ENCODE measurements at regions not wholly inside any gene's neighbourhood (a gene's known extent, or its start where the extent isn't known, plus 50 kb on each side); places are given as distances from the start of the nearest gene placed in this dataset.
"Not testable (repeated sequence)": the region's sequence is repeated elsewhere in the genome, so short reads cannot be mapped to it uniquely, and the experiment has no call there.

DNA sequence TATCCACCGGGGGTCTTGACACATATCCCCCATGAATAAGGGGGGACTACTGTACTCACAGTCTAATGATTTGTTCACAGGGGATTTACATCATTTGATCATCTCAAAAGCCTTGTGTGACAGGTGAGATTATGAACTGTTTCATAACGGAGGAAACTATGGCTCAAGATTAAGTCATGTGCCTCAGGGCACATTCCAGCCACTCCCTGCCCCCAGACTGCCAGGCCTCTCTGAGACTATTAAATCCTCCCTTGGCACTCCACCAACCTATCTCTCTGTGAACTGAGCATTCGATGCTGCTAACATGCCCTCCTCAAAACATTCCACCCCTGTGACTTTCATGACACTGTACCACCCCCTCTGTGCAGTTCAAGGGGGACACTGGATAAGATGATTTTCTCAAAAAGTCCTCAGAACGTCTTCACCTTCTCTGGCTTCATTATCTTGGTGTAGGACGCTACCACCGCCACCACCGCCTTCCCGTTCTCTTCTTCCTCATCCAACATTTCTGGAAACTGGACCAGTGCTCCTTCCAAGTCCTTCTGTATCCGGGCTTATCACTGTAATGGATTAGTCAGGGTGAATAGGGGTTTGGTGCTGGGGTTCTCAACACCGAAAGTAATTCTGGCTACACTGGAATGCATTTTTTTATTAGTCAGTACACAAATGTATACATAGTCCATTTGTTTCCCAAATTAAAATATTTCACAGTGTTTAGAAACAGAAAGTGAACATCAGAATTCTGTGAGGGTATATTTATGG lies 169.6 kb downstream of the KCNS3 start:
- Histone ChIP-seq H3K9me3 (ENCODE audit: control insufficient read depth in 2 of 3, low read length in 3 of 3) (no peaks in the 10 kb centered on the region), H3K4me3 (ENCODE audit: low read length) (no peak overlapping the region), H3K27ac (ENCODE audit: low read depth, low read length) (no peak overlapping the region), H3K27me3 (ENCODE audit: control insufficient read depth in 2 of 2, insufficient read depth in 2 of 2, low read length in 2 of 2) (no peaks in the 10 kb centered on the region), H3K4me1 (ENCODE audit: control insufficient read depth in 2 of 2, insufficient read depth in 2 of 2, low read length in 2 of 2) (no peaks in the 10 kb centered on the region), H3K36me3 (ENCODE audit: control insufficient read depth in 2 of 3, insufficient read depth in 3 of 3, low read length in 3 of 3) (no peaks in the 10 kb centered on the region)
- no peaks in the 10 kb centered on the region for H3K4me1 Mint-ChIP-seq
- H3K27me3 Mint-ChIP-seq = peaks cover 0 to 7% (median 0%) of the 10 kb centered on the region in 5 donors
- H3K27ac Mint-ChIP-seq = no peak overlapping the region
- DNase-seq (no peak), ATAC-seq (no peak)
- intact Hi-C loops (cut with micrococcal nuclease) = no loop called here
- ChIA-PET CTCF (no interaction called here), POLR2A (no interaction called here)
- H3K9me3 Mint-ChIP-seq = peaks cover 0 to 2% (median 0%) of the 10 kb centered on the region in 11 donors
- no peaks in the 10 kb centered on the region for H3K36me3 Mint-ChIP-seq
- H3K4me3 Mint-ChIP-seq = no peak overlapping the region

DNA sequence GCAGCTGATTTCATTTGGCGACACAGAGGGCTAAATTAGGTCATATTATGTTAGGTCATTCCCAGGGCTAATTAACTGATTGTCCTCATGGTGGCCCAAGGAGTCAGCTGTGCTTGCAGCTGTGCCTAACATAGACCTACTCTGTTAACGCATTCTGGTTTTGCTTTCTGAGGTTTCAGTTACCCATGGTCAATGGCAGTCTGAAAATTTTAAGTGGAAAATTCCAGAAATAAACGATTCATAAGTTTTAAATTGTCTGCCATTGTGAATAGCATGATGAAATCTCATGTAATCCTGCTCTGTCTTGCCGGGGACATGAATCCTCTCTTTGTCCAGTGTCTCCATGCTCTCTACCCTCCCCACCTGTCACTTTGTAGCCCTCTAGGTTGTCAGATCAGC lies 168.7 kb downstream of the KCNS3 start:
- DNase-seq (no peak), ATAC-seq (no peak)
- H3K27me3 ChIP-seq (ENCODE audit: control insufficient read depth in 2 of 2, insufficient read depth in 2 of 2, low read length in 2 of 2) = no peaks in the 10 kb centered on the region
- CTCF ChIA-PET = no interaction called here
- H3K4me1 ChIP-seq (ENCODE audit: control insufficient read depth in 2 of 2, insufficient read depth in 2 of 2, low read length in 2 of 2) = no peaks in the 10 kb centered on the region
- no peaks in the 10 kb centered on the region for H3K36me3 ChIP-seq (ENCODE audit: control insufficient read depth in 2 of 3, insufficient read depth in 3 of 3, low read length in 3 of 3)
- H3K9me3 ChIP-seq (ENCODE audit: control insufficient read depth in 2 of 3, low read length in 3 of 3) = no peaks in the 10 kb centered on the region
- POLR2A ChIA-PET = no interaction called here
- intact Hi-C loops (cut with micrococcal nuclease) = no loop called here
- peaks cover 0 to 10% (median 0%) of the 10 kb centered on the region in 5 donors for H3K27me3 Mint-ChIP-seq
- H3K36me3 Mint-ChIP-seq = no peaks in the 10 kb centered on the region
- H3K4me3 Mint-ChIP-seq = no peak overlapping the region
- H3K27ac Mint-ChIP-seq = no peak overlapping the region
- H3K27ac ChIP-seq (ENCODE audit: low read depth, low read length) = no peak overlapping the region
- H3K4me1 Mint-ChIP-seq = peaks cover 0 to 3% (median 0%) of the 10 kb centered on the region in 7 donors
- no peak overlapping the region for H3K4me3 ChIP-seq (ENCODE audit: low read length)
- H3K9me3 Mint-ChIP-seq = peaks cover 0 to 5% (median 0%) of the 10 kb centered on the region in 11 donors

DNA sequence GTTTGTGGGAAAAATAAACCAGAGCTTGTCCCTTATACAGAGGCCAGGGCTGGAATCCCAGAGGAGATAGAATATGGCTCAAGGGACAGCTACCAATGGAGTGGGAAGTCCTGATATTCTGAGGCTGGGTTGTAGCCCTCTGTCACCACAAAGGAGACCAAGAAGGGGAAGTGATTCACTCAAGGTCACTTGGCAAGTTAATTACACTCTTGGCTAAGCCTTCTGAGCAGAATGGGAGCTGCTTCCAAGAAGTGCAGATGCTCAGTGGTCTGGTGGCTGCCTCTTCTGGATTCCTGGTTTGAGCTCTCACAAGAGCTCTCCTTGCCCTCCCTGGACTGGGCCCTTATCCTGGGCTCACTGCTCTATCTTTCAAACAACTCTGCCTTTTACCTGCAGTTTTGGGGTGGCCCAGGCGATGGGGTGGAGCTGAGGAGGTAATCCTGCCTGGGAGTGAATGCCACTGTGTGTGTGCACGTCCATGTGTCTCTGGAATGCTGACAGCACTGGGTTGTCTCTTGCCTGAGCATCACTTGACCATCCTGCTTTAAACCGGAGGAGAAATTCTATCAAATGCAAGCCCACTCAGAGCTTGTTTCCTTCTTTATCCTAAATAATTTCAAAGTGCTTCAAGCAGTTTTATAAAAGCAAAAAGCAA lies 168.2 kb downstream of the KCNS3 start:
- POLR2A ChIA-PET = no interaction called here
- ATAC-seq = no peak
- intact Hi-C loops (cut with micrococcal nuclease) = no loop called here

DNA sequence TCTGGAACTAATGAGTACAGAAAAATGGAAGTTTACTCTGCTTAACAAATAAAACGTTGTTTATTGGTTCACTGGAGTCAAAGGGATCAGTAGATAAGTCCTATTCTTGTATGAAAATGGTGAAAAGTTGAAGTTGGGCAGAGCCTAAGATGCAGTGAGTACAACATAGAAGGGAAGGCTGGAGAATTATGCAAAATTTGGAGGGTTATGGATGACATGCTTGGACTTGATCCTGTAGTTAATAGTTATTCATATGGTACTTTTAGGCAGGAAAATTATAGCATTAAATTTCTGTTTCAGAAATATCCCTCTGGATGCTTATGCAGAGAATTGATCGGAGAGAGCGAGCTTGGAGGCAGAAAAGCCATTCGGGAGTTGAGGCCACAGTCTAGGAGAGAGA lies 167.6 kb downstream of the KCNS3 start:
- ChIA-PET POLR2A (no interaction called here), CTCF (no interaction called here)
- no peak overlapping the region for H3K4me3 Mint-ChIP-seq
- Histone ChIP-seq H3K27me3 (ENCODE audit: control insufficient read depth in 2 of 2, insufficient read depth in 2 of 2, low read length in 2 of 2) (no peaks in the 10 kb centered on the region), H3K4me1 (ENCODE audit: control insufficient read depth in 2 of 2, insufficient read depth in 2 of 2, low read length in 2 of 2) (no peaks in the 10 kb centered on the region), H3K36me3 (ENCODE audit: control insufficient read depth in 2 of 3, insufficient read depth in 3 of 3, low read length in 3 of 3) (no peaks in the 10 kb centered on the region), H3K27ac (ENCODE audit: low read depth, low read length) (no peak overlapping the region), H3K9me3 (ENCODE audit: control insufficient read depth in 2 of 3, low read length in 3 of 3) (no peaks in the 10 kb centered on the region), H3K4me3 (ENCODE audit: low read length) (no peak overlapping the region)
- no peak overlapping the region for H3K27ac Mint-ChIP-seq
- no peak for ATAC-seq
- peaks cover 0 to 10% (median 0%) of the 10 kb centered on the region in 5 donors for H3K27me3 Mint-ChIP-seq
- intact Hi-C loops (cut with micrococcal nuclease) = no loop called here
- peaks cover 0 to 5% (median 0%) of the 10 kb centered on the region in 11 donors for H3K9me3 Mint-ChIP-seq
- no peaks in the 10 kb centered on the region for H3K36me3 Mint-ChIP-seq
- peaks cover 0 to 3% (median 0%) of the 10 kb centered on the region in 7 donors for H3K4me1 Mint-ChIP-seq
- DNase-seq = no peak

More for the DNA sequence above, 168.2 kb downstream of the KCNS3 start:
- CTCF ChIA-PET = no interaction called here
- Histone ChIP-seq H3K9me3 (ENCODE audit: control insufficient read depth in 2 of 3, low read length in 3 of 3) (no peaks in the 10 kb centered on the region), H3K4me1 (ENCODE audit: control insufficient read depth in 2 of 2, insufficient read depth in 2 of 2, low read length in 2 of 2) (no peaks in the 10 kb centered on the region), H3K27ac (ENCODE audit: low read depth, low read length) (no peak overlapping the region), H3K27me3 (ENCODE audit: control insufficient read depth in 2 of 2, insufficient read depth in 2 of 2, low read length in 2 of 2) (no peaks in the 10 kb centered on the region), H3K4me3 (ENCODE audit: low read length) (no peak overlapping the region), H3K36me3 (ENCODE audit: control insufficient read depth in 2 of 3, insufficient read depth in 3 of 3, low read length in 3 of 3) (no peaks in the 10 kb centered on the region)
- no peak overlapping the region for H3K27ac Mint-ChIP-seq
- no peaks in the 10 kb centered on the region for H3K36me3 Mint-ChIP-seq
- H3K4me3 Mint-ChIP-seq = no peak overlapping the region
- H3K9me3 Mint-ChIP-seq = peaks cover 0 to 5% (median 0%) of the 10 kb centered on the region in 11 donors
- H3K27me3 Mint-ChIP-seq = peaks cover 0 to 10% (median 0%) of the 10 kb centered on the region in 5 donors
- no peak for DNase-seq
- H3K4me1 Mint-ChIP-seq = peaks cover 0 to 3% (median 0%) of the 10 kb centered on the region in 7 donors

DNA sequence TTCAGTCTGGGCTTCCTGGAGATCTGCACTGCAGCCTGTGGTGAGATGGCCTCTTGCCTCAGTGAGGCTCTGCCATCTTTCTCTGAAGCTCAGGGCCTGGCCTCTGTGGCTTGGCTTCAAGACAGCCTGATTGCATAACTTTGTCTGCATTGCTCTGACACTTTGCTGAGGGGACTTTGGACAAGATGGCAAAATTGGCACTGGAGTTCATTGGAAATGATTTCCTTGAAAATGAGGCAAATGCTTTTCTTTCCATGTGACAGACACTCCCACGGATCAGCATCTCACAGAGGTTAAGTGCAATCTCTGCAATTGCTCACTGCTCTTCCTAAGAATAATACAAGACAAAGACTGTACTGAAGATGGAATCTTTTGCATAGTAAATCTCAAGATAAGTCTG lies 166.8 kb downstream of the KCNS3 start:
- peaks cover 0 to 6% (median 0%) of the 10 kb centered on the region in 11 donors for H3K9me3 Mint-ChIP-seq
- peaks cover 0 to 3% (median 0%) of the 10 kb centered on the region in 7 donors for H3K4me1 Mint-ChIP-seq
- intact Hi-C loops (cut with micrococcal nuclease) = no loop called here
- Histone ChIP-seq H3K36me3 (ENCODE audit: control insufficient read depth in 2 of 3, insufficient read depth in 3 of 3, low read length in 3 of 3) (no peaks in the 10 kb centered on the region), H3K27ac (ENCODE audit: low read depth, low read length) (no peak overlapping the region), H3K27me3 (ENCODE audit: control insufficient read depth in 2 of 2, insufficient read depth in 2 of 2, low read length in 2 of 2) (no peaks in the 10 kb centered on the region), H3K4me1 (ENCODE audit: control insufficient read depth in 2 of 2, insufficient read depth in 2 of 2, low read length in 2 of 2) (no peaks in the 10 kb centered on the region), H3K4me3 (ENCODE audit: low read length) (no peak overlapping the region), H3K9me3 (ENCODE audit: control insufficient read depth in 2 of 3, low read length in 3 of 3) (no peaks in the 10 kb centered on the region)
- no peak overlapping the region for H3K4me3 Mint-ChIP-seq
- H3K27me3 Mint-ChIP-seq = peaks cover 0 to 10% (median 0%) of the 10 kb centered on the region in 5 donors
- DNase-seq = no peak
- no peaks in the 10 kb centered on the region for H3K36me3 Mint-ChIP-seq
- ChIA-PET CTCF (no interaction called here), POLR2A (no interaction called here)
- ATAC-seq = no peak
- no peak overlapping the region for H3K27ac Mint-ChIP-seq

DNA sequence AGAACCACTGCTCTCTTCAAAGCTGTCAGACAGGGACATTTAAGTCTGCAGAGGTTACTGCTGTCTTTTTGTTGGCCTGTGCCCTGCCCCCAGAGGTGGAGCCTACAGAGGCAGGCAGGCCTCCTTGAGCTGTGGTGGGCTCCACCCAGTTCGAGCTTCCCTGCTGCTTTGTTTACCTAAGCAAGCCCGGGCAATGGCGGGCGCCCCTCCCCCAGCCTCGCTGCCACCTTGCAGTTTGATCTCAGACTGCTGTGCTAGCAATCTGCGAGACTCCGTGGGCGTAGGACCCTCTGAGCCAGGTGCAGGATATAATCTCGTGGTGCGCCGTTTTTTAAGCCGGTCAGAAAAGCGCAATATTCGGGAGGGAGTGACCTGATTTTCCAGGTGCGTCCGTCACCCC lies 138.9 kb downstream of the KCNS3 start:
- CTCF ChIA-PET; DNase-seq; H3K36me3 ChIP-seq (ENCODE audit: control insufficient read depth in 2 of 3, insufficient read depth in 3 of 3, low read length in 3 of 3); H3K27ac Mint-ChIP-seq; H3K9me3 ChIP-seq (ENCODE audit: control insufficient read depth in 2 of 3, low read length in 3 of 3); intact Hi-C loops (cut with micrococcal nuclease); H3K27me3 ChIP-seq (ENCODE audit: control insufficient read depth in 2 of 2, insufficient read depth in 2 of 2, low read length in 2 of 2); ATAC-seq; H3K4me1 ChIP-seq (ENCODE audit: control insufficient read depth in 2 of 2, insufficient read depth in 2 of 2, low read length in 2 of 2); H3K4me1 Mint-ChIP-seq; H3K4me3 Mint-ChIP-seq; H3K4me3 ChIP-seq (ENCODE audit: low read length); H3K36me3 Mint-ChIP-seq; POLR2A ChIA-PET; H3K27ac ChIP-seq (ENCODE audit: low read depth, low read length): not testable (repeated sequence)
- peaks cover 0 to 11% (median 0%) of the 10 kb centered on the region in 5 donors for H3K27me3 Mint-ChIP-seq
- H3K9me3 Mint-ChIP-seq = peaks cover 3 to 45% (median 17%) of the 10 kb centered on the region in 11 donors

DNA sequence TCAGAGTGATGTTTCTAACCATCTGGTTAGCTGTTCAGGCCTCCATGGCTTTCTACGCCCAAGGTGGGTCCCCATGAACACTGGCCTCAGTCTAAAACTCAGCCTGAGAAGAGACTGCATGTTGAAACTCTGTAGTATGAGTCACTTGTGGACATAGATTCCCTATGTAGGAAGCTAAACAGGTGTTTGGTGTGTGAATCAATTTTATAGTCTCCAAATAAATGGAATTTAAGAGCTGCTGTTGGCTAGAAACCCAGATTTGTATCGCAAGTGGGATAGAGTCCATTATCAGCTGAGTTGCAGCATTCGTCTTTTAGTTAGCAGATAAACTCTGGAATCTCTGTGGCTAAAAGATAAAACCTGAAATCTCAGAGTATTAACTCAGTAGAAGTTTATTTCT lies 131.4 kb downstream of the KCNS3 start:
- H3K27me3 ChIP-seq (ENCODE audit: control insufficient read depth in 2 of 2, insufficient read depth in 2 of 2, low read length in 2 of 2) = no peaks in the 10 kb centered on the region
- H3K4me1 ChIP-seq (ENCODE audit: control insufficient read depth in 2 of 2, insufficient read depth in 2 of 2, low read length in 2 of 2) = no peaks in the 10 kb centered on the region
- Mint-ChIP-seq H3K27me3 (peaks cover 0 to 7% (median 0%) of the 10 kb centered on the region in 5 donors), H3K4me3 (no peak overlapping the region), H3K36me3 (peaks cover 0 to 2% (median 0%) of the 10 kb centered on the region in 5 donors), H3K9me3 (peaks cover 0 to 25% (median 8%) of the 10 kb centered on the region in 11 donors), H3K27ac (no peak overlapping the region), H3K4me1 (no peaks in the 10 kb centered on the region)
- intact Hi-C loops (cut with micrococcal nuclease) = no loop called here
- ATAC-seq = no peak
- H3K36me3 ChIP-seq (ENCODE audit: control insufficient read depth in 2 of 3, insufficient read depth in 3 of 3, low read length in 3 of 3) = no peaks in the 10 kb centered on the region
- H3K27ac ChIP-seq (ENCODE audit: low read depth, low read length) = no peak overlapping the region
- no peaks in the 10 kb centered on the region for H3K9me3 ChIP-seq (ENCODE audit: control insufficient read depth in 2 of 3, low read length in 3 of 3)
- H3K4me3 ChIP-seq (ENCODE audit: low read length) = no peak overlapping the region
- ChIA-PET CTCF (no interaction called here), POLR2A (no interaction called here)
- DNase-seq = no peak
